Kidney glomerular epithelial cell (primary cell): ENCODE measurements at regions not wholly inside any gene's neighbourhood (a gene's known extent, or its start where the extent isn't known, plus 50 kb on each side); places are given as distances from the start of the nearest gene placed in this dataset.

ENCODE experiments used
- DNase-seq: peaks from one replicate; lab custom pipeline; 2025; lab: John Stamatoyannopoulos, UW

DNA sequence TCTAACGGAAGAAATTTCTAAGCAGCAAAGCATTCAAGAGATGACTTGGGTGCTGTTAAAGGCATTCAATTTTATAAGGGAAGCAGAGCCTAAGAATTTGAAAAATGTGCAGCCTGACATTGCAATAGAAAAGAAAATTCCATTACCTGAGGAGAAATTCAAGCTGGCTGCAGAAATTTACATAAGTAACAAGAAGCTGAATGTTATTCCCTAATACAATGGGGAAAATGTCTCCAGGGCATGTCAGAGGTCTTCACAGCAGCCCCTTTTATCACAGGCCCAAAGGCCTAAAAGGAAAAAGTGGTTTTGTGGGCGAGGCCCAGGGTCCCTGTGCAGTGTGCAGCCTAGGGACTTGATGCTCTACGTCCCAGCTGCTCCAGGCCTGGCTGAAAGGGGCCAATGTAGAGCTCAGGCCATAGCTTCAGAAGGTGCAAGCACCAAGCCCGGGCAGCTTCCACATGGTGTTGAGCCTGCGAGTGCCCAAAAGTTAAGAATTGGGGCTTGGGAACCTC, 306.7 kb downstream of the RDH14 start:
- no peak for DNase-seq

DNA sequence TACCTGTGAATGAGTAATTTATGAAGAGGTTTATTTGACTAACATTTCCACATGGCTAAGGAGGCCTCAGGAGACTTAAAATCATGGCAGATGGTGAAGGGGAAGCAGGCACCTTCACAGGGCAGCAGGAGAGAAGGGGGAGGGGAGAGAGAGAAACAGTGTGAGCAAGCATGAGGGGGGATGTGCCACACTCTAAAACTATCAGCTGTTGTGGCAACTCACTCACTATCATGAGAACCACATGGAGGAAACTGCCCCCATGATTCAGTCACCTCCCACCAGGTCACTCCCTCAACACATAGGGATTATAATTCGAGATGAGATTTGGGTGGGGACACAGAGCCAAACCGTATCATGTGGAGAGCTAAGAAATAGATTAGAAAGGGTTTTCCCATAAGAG, 309.0 kb downstream of the RDH14 start:
- no peak for DNase-seq

DNA sequence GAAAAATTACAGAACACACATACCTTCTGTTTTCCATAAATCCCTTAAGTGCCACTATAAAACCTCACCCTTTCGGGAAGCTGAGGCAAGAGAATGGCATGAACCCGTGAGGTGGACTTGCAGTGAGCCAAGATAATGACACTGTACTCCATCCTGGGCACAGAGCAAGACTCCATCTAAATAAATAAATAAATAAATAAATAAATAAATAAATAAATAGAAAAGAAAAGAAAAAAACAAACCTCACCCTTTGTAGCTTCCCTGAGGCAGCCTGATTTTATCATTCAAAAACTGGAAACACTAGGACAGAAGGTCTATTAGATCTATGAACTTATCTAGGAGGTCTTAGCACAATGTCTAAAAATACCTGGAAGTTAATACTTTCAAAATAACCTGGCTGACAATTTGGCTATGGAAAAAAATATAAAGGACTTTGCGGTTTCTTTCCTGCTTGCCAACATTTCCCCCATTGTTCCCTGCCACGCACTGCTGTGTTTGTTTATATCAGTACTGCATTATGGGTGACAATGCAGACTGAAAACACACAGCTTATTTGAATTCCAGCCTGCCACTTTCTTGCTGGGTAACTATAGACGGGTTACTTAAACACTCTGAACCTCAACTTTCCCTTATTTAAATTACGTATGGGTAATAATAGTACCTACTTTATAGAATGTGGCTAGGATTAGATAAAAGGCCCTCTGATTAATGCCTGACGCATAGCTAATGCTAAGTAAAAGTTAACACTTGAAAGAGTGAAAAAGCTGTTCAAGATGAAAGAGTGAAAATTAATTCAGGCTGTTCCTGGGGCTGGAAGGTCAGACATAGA, 313.0 kb downstream of the RDH14 start:
- DNase-seq: no peak

DNA sequence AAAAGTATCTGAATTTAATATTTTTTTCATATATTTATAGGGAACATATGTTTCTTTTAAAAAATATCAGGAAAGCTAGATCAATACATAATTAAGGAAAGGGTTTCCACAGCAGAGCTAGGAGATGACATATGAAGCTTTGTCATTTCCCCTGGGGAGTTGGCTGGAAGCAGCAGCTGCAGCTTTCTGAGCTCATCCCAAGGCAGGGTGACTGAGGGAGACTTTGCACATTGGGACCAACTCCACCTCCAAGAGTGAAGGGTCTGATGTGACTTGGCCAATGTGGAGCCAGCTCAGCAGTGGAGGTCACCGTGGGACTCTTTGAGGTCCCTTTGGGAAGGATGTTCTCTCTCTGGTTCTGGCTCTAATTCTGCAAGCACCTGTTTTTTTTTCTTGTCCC, 315.1 kb downstream of the RDH14 start:
- no peak for DNase-seq

DNA sequence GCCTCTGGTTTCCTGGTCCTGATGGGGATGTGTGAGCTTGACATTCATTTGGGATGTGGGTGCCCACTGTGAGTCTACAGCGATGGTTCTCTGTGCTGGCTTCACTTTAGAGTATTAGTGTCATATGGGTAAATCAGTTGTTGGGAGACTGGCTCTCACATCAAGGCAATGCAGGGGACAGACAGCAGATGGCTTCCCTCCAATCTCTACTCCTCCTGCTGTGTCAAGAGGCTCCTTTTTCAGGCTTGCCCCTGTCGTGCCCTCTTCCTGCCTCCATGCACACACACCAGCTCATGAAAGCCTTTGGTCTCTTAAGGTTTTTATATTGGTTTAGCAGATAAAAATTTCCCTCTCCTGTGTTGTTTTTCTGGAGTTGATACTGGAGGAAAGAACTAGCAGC, 315.6 kb downstream of the RDH14 start:
- no peak for DNase-seq

DNA sequence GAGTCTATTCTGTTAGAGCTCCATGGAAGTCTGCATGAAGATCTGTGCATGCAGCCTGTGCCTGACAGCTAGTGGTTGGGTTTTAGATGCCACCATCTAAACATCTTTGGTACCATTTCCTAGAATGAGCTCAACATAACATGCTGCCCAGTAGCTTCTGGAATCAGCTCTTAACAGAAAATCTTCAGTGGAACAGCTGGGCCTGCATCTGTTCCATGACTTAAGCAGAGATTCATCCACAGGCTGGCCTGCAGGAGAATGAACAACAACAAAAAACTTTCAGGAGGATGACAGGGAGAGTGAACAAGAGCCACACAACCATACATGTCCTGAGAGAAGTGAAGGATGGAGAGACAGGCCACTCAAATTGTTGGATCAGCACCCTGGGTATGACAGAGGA, 316.6 kb downstream of the RDH14 start:
- DNase-seq: no peak

DNA sequence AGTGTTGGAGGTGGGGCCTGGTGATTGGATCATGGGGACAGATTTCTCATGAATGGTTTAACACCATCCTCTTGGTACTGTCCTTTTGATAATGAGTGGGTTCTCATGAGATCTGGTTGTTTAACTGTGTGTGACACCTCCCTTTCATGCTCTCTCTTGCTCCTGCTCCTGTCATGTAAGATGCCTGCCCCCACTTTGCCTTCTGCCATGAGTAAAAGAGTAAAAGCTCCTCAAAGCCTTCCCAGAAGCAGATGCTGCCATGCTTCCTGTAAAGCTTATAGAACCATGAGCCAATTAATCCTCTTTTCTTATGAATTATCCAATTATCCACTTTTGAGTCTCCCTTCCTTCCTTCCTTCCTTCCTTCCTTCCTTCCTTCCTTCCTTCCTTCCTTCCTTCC, 317.7 kb downstream of the RDH14 start:
- DNase-seq: no peak

DNA sequence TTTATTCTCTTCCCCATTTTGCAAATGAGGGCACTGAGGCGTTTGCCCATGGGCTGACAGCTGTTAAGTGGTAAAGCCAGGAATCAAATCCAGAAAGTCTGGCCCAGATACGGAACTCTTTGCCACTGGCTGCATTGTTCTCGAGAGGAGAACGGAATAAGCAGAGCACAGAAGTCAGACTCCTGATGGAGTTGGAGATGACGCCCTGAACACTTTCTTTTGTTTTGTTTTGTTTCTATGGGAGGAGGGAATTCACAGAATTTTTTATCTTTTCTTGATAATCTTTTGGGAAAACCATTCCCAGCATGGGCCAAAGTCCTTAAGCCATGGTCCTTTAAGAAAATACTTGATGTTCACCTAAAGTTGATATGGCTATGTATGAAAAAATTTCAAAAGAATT, 322.2 kb downstream of the RDH14 start:
- DNase-seq: no peak

DNA sequence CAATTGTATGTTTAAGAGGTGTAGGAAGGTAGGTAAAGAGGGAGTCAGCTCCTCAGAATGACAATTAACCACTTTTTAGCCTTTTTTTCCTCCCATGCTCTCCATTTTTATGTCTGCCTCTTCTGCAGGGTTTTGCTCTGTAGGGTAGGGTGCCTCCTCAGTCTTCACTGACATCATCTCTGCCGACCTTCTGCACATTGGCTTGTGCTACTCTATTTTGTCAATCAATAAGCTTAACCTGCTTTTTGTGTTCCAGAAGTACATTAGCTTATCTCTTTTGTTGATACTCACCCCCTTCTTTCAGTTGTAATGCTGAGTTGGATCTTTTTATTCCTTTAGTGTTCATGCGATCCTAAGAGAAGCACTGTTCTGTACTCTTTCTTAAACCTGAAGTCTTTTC, 323.2 kb downstream of the RDH14 start:
- no peak for DNase-seq

DNA sequence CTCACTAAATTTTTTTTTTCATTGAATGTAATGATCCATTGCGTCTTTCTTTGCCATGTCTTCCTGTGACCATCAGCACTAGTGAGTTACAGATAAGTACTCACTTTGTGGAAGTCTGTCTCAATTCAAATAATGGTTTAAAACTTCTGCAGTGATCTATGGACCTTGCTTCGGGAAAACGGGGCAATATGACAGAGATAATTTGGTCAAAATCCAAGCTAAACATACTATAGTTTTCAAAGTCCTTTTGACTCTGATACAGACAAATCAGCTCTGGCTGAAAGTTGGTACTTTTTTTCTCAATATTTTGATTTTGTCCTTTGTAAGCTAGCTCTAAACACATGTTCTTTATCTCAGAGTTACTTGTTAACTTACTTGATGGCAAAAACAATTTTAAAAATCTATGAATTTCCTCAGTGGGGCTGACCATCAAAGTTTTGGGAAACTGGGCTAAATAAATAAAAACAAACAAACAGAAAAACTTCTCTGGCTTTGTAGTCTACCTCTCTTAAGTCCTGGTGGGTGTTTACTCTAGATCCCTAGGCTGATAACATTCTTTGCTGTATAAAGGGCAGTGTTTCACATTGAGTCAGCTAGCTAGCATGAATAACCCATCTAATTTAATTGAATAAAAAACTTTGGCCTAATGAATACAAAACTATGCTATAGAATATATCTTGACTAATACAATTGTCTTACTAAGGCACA, 327.6 kb downstream of the RDH14 start:
- no peak for DNase-seq

DNA sequence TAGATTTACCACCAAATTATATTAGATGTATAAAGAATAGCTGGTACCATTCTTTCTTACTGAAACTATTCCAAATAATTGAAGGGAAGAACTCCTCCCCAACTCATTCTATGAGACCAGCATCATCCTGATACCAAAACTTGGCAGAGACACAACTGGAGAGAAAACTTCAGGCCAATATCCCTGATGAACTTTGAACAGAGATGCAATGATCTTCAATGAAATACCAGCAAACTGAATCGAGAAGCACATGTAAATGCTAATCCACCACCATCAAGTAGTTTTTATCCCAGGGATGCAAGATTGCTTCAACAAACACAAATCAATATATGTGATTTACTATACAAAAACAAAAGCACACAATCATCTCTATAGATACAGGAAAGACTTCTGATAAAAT, 329.8 kb downstream of the RDH14 start:
- no peak for DNase-seq

DNA sequence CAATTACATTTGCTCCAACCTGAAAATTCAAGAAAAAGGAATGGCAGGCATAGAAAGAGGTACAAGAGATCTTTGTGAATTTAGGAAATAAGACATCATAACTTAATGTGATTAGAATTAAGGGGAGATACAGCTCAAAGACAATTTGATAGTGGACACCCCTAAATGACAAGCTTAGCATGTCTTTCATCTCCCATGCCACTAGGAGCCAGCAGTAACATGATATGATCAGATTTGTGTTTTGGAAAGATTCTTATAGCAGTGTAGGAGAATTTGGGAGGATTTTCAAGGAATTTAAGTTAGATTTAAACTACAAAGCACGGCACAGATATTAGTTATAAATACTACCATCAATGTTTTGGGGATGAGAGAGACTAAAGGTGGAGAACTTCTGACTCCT, 340.8 kb downstream of the RDH14 start:
- no peak for DNase-seq

DNA sequence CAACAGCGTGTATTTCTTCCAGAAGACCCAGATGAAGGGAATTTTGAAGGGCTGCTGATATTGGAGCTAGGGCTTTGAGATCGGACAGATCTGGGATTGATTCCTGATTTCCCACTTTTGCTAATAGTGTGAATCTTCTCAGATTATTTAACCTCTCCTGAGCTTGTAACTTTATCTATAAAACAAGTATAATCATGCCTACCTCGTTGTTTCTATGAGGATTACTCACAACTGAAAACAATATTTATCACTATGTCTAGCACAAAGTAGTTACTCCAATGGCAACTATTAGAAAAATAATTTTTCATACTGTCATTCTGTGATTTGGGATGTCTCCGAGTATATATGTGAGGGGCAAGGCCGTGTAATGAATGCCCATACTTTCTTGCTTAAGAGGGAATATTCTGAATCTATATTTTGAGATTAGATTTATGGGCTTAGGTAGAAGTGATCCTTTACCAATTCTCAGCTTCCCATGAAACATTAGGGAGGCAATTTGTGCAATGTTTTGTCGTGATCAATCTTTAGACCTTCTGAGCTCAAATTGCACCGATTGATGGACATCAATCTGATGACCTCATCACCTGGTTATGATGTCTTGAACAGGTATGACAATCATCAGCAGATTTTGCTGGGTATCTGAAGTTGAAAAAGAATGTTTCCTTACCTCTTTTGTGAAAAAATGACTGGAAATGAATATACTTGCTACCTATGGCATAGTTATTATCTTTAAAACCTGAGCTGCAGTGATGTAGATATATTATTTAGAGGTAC, 339.9 kb downstream of the KCNS3 start:
- DNase-seq: no peak

DNA sequence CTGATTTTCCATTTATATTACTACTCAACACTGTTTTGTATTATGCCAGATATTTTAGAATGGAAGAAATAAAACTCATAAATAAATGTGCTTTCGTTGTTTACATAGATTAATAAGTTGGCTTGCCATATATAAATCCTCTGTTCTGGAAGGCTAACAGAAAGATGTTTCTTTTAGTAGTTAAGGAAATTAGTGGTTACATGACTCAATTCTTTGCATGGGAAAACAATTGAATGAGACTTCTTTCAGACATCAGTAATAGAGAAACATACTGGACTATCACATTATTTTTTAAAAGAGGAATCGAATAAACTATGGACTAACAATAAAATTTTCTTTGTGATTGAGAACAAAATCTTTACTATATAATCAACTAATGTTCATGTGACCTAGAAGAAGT, 336.5 kb downstream of the KCNS3 start:
- DNase-seq: no peak

DNA sequence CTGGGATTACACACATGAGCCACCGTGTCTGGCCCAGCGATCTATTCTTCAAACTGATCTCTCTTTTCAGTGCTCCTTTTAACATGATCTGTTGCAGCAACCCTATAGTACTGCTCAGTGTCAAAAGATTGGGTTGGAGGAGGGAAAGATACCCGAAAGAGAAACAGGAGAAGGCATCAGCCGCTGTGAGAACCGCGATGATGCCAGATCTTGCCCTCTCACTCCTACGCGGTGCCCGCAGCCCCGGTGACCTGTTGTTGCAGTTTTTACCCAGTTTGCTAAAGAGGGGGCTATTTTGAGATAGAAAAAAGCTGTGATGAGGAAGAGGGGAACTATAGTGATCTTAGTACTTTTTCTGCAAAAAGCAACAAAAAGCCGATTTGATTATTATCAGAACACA, 335.5 kb downstream of the KCNS3 start:
- DNase-seq: no peak

DNA sequence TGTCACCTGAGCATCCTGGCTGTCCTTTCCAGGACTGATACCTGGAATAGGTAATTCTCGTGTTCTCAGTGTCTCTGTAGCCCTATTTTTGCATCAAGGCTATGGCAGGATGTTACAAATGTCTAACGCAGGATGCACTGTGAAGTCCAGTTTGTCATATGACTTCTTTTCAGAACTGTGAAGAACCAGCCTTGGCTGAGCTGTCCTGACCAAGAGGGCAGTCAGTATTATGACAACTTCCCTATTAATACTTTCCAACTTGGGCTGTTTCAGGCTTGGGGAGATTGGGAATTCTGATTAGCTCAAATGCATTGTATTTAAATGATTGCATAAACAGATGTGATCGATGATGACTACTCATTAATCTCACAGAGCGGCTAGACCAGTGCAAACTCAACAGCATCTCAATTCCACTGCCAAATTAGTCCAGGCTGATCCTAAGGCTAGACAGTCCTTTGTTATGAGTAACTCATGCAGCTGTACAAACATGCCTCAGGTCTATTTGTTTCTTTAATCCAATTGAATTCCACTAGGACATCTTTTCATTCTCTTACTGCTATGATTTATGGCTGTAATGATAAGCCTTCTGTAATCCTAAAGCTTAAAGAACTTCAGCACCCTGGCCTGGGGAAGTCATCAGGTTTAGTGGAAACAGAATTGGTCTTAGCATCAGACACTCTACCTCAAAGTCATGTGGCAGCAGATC, 331.6 kb downstream of the KCNS3 start:
- peak; percentile 20 for DNase-seq

DNA sequence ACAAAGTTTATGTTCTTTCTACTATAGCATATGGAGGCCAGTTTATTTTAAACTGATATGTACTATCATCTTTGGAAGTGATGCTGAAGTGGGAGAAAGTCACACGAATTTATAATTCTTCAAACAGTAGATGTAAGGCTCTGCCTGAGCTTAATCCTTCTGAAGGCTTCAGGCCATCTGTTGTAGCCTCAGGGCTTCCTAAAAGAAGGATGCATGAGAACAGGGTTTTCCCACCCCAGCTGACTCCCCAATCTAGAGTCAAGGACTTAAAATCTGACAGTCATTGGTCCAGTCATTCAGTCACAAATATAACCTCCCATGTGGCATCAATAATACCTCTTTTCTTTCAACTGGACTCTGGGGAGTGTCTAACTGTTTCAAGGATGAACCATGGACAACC, 330.5 kb downstream of the KCNS3 start:
- no peak for DNase-seq

DNA sequence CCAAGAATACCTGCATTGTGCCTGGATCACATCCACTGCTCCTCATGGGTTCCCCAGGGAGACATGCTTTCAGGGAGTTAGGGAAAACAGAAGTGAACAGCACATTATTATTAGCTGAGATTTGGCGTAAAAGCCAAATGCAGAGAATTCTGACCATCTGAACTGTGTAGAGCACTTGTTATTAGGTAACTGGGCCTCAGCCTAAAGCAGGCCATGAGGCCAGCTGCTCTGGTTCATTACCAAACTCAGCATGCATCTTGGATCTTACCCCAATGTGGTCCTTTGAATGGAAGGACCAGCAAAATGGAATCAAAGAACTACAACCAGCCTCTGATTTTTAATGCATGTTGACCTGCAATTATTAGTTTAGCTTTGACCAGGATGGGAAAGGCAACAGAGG, 322.3 kb downstream of the KCNS3 start:
- DNase-seq: no peak

DNA sequence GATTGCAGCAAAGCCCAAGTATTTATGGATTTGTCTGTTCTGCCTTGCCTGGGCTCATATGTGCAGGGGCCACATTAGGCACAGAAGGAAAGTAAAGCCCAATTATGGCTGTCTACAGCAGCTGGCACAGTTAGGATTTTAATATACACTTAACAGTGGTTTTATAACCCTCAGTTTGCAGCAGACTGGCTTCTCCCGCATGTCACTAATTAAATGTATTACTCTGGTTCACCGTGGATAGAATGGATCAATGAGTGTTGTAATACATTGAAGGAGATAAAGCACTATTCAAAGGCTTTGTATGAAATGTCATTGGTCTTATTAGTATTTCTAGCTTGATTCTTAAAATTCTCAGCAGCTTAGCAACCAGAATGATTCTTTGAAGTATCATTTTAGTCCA, 320.2 kb downstream of the KCNS3 start:
- no peak for DNase-seq

DNA sequence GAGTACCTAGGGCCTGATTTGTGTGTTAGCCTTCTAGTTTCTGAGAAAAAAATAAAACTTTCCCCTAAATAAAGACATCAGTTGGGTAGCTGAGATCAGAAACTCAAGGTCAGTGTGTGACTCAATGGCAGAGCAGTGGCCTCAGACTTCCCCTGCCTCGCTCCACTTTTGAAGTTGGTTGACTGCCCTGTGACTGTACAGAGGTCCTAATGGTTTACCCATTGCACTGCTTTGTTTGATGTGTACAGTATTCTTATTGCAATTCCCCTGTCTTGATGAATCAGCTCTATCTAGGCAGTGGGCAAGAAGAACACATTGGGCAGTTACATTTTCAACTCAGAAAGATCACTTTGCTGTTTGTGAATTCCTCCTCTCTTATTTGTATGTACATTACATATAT, 315.7 kb downstream of the KCNS3 start:
- no peak for DNase-seq

DNA sequence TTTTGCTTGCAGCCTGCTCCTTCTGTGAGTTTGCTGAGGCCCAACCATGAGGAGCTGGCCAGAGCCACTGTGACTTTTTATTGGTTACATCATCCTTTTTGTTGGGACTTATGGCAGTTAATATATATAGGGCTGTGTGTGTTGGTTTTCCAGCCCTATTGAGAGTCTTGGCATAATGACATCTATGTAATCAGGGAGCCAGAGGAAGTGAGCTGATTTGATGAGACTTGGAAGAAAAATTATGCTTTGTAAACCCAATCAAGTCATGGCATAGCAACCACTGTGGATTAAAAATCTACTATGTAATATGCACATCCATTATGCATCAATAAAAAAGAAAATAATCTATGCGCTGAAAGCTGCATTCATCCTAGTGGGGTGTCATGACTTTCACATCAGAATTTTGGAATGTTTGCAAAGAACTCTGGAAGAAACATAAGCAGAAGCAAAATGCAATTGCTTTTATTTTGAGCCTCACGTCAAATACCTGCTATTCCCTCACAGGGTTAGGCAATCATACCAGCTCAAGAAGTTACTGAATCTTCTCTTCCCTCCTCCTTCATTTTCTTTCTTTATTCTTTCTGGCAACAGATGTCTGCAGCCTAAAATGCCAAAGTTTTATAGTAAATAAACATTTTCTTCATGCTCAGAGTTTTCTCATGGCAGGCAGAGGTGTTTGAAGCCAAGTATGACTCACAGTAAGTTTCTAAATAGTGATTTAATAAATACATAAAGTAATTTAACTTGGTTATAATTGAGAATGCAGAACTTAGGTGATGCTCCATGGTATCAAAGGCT, 308.5 kb downstream of the KCNS3 start:
- DNase-seq: no peak
